ENCODE measurements at regions not wholly inside any gene's neighbourhood (a gene's known extent, or its start where the extent isn't known, plus 50 kb on each side); places are given as distances from the start of the nearest gene placed in this dataset.

GRCh38 chr14:101120641-101121507 is 217.4 kb upstream of the RTL1 start:
- no peak for DNase-seq (ENCODE audit: low spot score)

- no peak for DNase-seq (ENCODE audit: low spot score)
These were observed 218.1 kb upstream of the RTL1 start for GRCh38 chr14:101121508-101122139.

- DNase-seq (ENCODE audit: low spot score), result no peak
These were observed 219.0 kb upstream of the RTL1 start for GRCh38 chr14:101122237-101123141.

- DNase-seq (ENCODE audit: low spot score), result no peak
These were observed 220.3 kb upstream of the RTL1 start for GRCh38 chr14:101123618-101124510.

- DNase-seq (ENCODE audit: low spot score), result no peak
These were observed 221.3 kb upstream of the RTL1 start for GRCh38 chr14:101124815-101125214.

GRCh38 chr14:101125313-101125712 is 221.8 kb upstream of the RTL1 start:
- DNase-seq (ENCODE audit: low spot score), result no peak

GRCh38 chr14:101125719-101126651 is 222.5 kb upstream of the RTL1 start:
- DNase-seq (ENCODE audit: low spot score), result no peak

GRCh38 chr14:101126731-101127130 is 223.2 kb upstream of the RTL1 start:
- no peak for DNase-seq (ENCODE audit: low spot score)

DNA sequence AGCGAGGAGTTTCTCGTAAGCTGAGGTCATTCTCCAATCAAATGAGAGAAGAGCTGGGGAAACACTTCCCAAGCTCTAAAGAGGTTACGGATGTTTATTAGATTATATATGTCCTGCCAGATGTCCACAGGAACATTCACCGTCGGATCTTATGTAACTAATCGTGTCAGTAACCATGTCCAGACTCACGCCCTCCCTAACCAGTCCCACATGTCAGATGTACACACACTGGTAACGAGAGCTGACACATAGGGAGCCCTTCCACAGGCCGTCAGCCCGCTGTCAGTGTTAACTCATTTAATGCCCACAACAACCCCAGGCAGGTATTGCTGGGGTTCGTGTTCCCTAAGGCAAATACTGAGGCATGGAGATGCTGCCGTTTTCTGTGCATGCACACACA is 223.7 kb upstream of the RTL1 start:
- DNase-seq (ENCODE audit: low spot score), result no peak

DNA sequence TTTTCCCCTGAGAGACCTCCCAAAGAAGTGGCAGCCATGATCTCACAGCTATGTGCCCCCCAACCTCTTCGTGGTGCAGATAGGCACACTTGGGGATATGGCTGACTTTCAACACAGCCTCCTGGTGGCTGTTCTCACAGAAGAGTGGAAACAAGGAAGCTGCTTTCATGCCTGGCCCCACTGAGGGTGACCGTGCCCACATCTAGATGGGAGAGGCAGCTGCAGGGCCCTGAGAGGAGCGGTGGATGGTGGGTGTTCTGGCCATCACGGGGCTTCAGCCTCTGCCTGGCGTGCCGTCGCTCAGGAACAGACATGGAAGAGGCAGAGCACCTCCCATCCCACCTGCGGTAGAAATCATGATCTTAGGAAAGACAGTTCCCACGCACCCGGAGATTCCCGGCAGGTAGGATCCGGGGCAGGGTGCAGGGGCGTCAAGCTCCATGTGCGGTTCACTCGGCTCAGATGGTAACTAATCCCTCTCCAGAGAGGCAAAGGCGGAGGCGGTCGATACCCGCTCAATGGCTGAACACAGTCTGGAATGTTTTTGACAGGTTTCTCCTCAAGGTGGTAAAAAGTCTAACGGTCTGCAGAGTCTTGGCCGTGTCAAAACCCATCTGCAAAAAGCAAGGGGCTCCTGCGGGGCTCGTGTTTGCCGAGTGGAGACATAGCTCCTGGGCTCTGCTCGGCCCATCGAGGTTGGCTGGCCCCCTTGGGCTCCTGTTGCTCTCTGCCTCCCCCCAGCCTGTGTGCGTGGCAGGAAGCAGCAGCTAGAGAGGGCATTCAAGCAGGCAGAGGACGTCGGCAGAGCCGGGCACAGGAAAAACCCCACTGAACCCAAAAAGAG is 225.2 kb upstream of the RTL1 start:
- DNase-seq (ENCODE audit: low spot score), result no peak

- no peak for DNase-seq (ENCODE audit: low spot score)
These were observed 226.1 kb upstream of the RTL1 start for GRCh38 chr14:101129521-101130167.

GRCh38 chr14:101130861-101131260 is 227.3 kb upstream of the RTL1 start:
- DNase-seq (ENCODE audit: low spot score), result no peak

- DNase-seq (ENCODE audit: low spot score), result no peak
These were observed 228.0 kb upstream of the RTL1 start for GRCh38 chr14:101131451-101131916.

- no peak for DNase-seq (ENCODE audit: low spot score)
These were observed 228.6 kb upstream of the RTL1 start for GRCh38 chr14:101132051-101132571.

GRCh38 chr14:101132588-101132987 is 229.1 kb upstream of the RTL1 start:
- no peak for DNase-seq (ENCODE audit: low spot score)

GRCh38 chr14:101133068-101133467 is 229.5 kb upstream of the RTL1 start:
- DNase-seq (ENCODE audit: low spot score), result no peak

DNA sequence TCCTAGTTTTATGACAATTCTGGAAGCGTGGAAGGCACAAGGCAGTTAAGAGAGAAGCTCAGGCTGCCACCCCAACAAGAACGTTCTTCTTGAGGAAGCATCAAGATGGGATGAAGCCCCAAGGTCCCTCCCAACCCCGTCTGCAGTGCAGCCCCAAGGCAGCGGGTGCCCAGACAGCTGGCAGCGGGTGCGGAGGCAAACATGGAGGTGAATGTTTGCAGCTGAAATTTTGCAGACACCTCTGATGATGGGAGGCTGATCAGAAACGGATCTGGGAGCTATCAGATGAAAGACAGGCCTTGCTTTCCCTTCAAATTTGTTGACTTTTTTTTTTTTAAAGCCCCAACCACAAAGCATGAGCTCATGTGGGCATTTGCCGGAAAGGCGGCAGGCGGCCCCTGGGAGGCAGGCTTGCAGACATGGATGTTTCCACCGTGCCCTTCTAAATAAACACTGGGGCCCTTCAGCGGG is 230.7 kb upstream of the RTL1 start:
- DNase-seq (ENCODE audit: low spot score), result no peak

GRCh38 chr14:101134851-101135433 is 231.4 kb upstream of the RTL1 start:
- no peak for DNase-seq (ENCODE audit: low spot score)

Measured in hematopoietic multipotent progenitor cell treated with erythropoietin and hydrocortisone succinate and interleukin-3 and kit ligand, for 15 days (in vitro differentiated cells).